ENCODE measurements at regions not wholly inside any gene's neighbourhood (a gene's known extent, or its start where the extent isn't known, plus 50 kb on each side); places are given as distances from the start of the nearest gene placed in this dataset.

DNA sequence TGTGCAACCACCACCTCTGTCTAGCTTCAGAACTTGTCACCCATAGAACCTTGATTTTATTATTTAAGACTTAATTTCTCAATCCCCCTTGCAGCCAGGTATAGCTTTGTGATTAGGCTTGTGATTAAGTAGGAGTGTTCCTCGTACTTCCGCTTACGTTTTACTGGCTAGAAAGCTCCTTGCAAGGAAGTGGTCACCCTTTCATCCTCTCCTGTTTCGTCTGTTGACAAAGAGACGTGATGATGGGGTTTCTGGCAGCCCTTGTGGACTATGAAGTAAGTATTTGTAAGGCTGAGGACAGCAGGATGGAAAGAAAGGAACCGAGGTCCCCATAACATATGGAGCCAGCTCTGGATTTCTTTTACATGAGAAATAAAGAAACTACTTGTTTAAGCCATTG lies 86.5 kb upstream of the KDM7A start:
- TF ChIP-seq CTCF (conservative IDR thresholded peaks at IDR 0.05 in 1 of 2, IDR thresholded peaks at IDR 0.05 in 1 of 2; ENCODE audit: low read depth in 1 of 2, low read length in 2 of 2) = no peak
- no peak for TF ChIP-seq EZH2 (IDR thresholded peaks at IDR 0.05; ENCODE audit: low read length, missing control alignments)
